ENCODE measurements at regions not wholly inside any gene's neighbourhood (a gene's known extent, or its start where the extent isn't known, plus 50 kb on each side); places are given as distances from the start of the nearest gene placed in this dataset.
"Not testable (repeated sequence)": the region's sequence is repeated elsewhere in the genome, so short reads cannot be mapped to it uniquely, and the experiment has no call there.

- TF ChIP-seq CTCF (IDR thresholded peaks at IDR 0.05; ENCODE audit: extremely low read depth, missing control alignments), result no peak
- DNase-seq (ENCODE audit: low spot score), result no peak
These were observed 83.2 kb upstream of the USP24 start for GRCh38 chr1:55298167-55298894.

- DNase-seq (ENCODE audit: low spot score), result not testable (repeated sequence)
These were observed 81.1 kb upstream of the USP24 start for GRCh38 chr1:55296247-55296646.

- no peak for TF ChIP-seq CTCF (IDR thresholded peaks at IDR 0.05; ENCODE audit: extremely low read depth, missing control alignments)
- DNase-seq (ENCODE audit: low spot score), result no peak
These were observed 74.5 kb upstream of the USP24 start for GRCh38 chr1:55289614-55290013.

GRCh38 chr1:55289042-55289441, 73.9 kb upstream of the USP24 start:
- no peak for DNase-seq (ENCODE audit: low spot score)
- TF ChIP-seq CTCF (IDR thresholded peaks at IDR 0.05; ENCODE audit: extremely low read depth, missing control alignments), result no peak

GRCh38 chr1:55288245-55288644, 73.1 kb upstream of the USP24 start:
- DNase-seq (ENCODE audit: low spot score), result peak; percentile 78
- TF ChIP-seq CTCF (IDR thresholded peaks at IDR 0.05; ENCODE audit: extremely low read depth, missing control alignments), result no peak

- TF ChIP-seq CTCF (IDR thresholded peaks at IDR 0.05; ENCODE audit: extremely low read depth, missing control alignments), result no peak
- no peak for DNase-seq (ENCODE audit: low spot score)
These were observed 72.6 kb upstream of the USP24 start for GRCh38 chr1:55287723-55288122.

GRCh38 chr1:55286856-55287602, 71.9 kb upstream of the USP24 start:
- no peak for DNase-seq (ENCODE audit: low spot score)
- TF ChIP-seq CTCF (IDR thresholded peaks at IDR 0.05; ENCODE audit: extremely low read depth, missing control alignments), result no peak

All from GM20000 (cell line).